ENCODE measurements at regions not wholly inside any gene's neighbourhood (a gene's known extent, or its start where the extent isn't known, plus 50 kb on each side); places are given as distances from the start of the nearest gene placed in this dataset.
A peak's percentile ranks its signal among the peaks of the same experiment; 100 is the strongest.
"Not testable (repeated sequence)": the region's sequence is repeated elsewhere in the genome, so short reads cannot be mapped to it uniquely, and the experiment has no call there.

GRCh38 chr5:1748271-1748670 lies 51.4 kb downstream of the MRPL36 start:
- no peak for DNase-seq

GRCh38 chr5:1747803-1748085 lies 51.9 kb downstream of the MRPL36 start:
- no peak for DNase-seq

- DNase-seq, result no peak
Observed at GRCh38 chr5:1747079-1747802, 52.4 kb downstream of the MRPL36 start.

GRCh38 chr5:1746371-1747078 lies 53.1 kb downstream of the MRPL36 start:
- DNase-seq, result no peak

- no peak for DNase-seq
Observed at GRCh38 chr5:1745796-1746370, 53.8 kb downstream of the MRPL36 start.

- no peak for DNase-seq
Observed at GRCh38 chr5:1745123-1745795, 54.4 kb downstream of the MRPL36 start.

GRCh38 chr5:1744393-1745122 lies 55.1 kb downstream of the MRPL36 start:
- DNase-seq, result no peak

GRCh38 chr5:1743769-1744085 lies 55.9 kb downstream of the MRPL36 start:
- no peak for DNase-seq

GRCh38 chr5:1743061-1743768 lies 56.4 kb downstream of the MRPL36 start:
- DNase-seq, result no peak

- peak; percentile 15 to 16 for DNase-seq
Observed at GRCh38 chr5:1737790-1738405, 61.7 kb downstream of the MRPL36 start.

GRCh38 chr5:1736889-1737711 lies 62.5 kb downstream of the MRPL36 start:
- DNase-seq, result no peak

GRCh38 chr5:1736065-1736464 lies 63.6 kb downstream of the MRPL36 start:
- DNase-seq, result no peak

- no peak for DNase-seq
Observed at GRCh38 chr5:1735320-1735970, 64.2 kb downstream of the MRPL36 start.

GRCh38 chr5:1734908-1735289 lies 64.7 kb downstream of the MRPL36 start:
- no peak for DNase-seq

- DNase-seq, result no peak
Observed at GRCh38 chr5:1734271-1734907, 65.2 kb downstream of the MRPL36 start.

GRCh38 chr5:1733369-1733768 lies 66.3 kb downstream of the MRPL36 start:
- DNase-seq, result no peak

- no peak for DNase-seq
Observed at GRCh38 chr5:1732945-1733344, 66.7 kb downstream of the MRPL36 start.

- DNase-seq, result no peak
Observed at GRCh38 chr5:1732238-1732941, 67.2 kb downstream of the MRPL36 start.

GRCh38 chr5:1731855-1732237 lies 67.8 kb downstream of the MRPL36 start:
- DNase-seq, result not testable (repeated sequence)

Data from inflammatory macrophage (primary cell).